ENCODE measurements at regions not wholly inside any gene's neighbourhood (a gene's known extent, or its start where the extent isn't known, plus 50 kb on each side); places are given as distances from the start of the nearest gene placed in this dataset.
"Not testable (repeated sequence)": the region's sequence is repeated elsewhere in the genome, so short reads cannot be mapped to it uniquely, and the experiment has no call there.

GRCh38 chr9:63823375-63824201 lies 1461.4 kb downstream of the FOXD4L5 start:
- not testable (repeated sequence) for H3K36me3 ChIP-seq (ENCODE audit: control insufficient read depth, insufficient read depth, low read length); H3K27ac ChIP-seq (ENCODE audit: insufficient read depth, low read length, poor library complexity, severe bottlenecking); H3K9me3 ChIP-seq (ENCODE audit: control insufficient read depth, low read length); H3K4me3 ChIP-seq (ENCODE audit: insufficient read depth, low read depth, low read length, poor library complexity, severe bottlenecking); DNase-seq; H3K4me1 ChIP-seq (ENCODE audit: control insufficient read depth, insufficient read depth, low read length, poor library complexity, severe bottlenecking); H3K27me3 ChIP-seq (replicated peaks; ENCODE audit: control insufficient read depth, insufficient read depth, low read length, poor library complexity, severe bottlenecking)

- DNase-seq; H3K9me3 ChIP-seq (ENCODE audit: control insufficient read depth, low read length); H3K36me3 ChIP-seq (ENCODE audit: control insufficient read depth, insufficient read depth, low read length); H3K4me1 ChIP-seq (ENCODE audit: control insufficient read depth, insufficient read depth, low read length, poor library complexity, severe bottlenecking); H3K27me3 ChIP-seq (replicated peaks; ENCODE audit: control insufficient read depth, insufficient read depth, low read length, poor library complexity, severe bottlenecking); H3K4me3 ChIP-seq (ENCODE audit: insufficient read depth, low read depth, low read length, poor library complexity, severe bottlenecking); H3K27ac ChIP-seq (ENCODE audit: insufficient read depth, low read length, poor library complexity, severe bottlenecking): not testable (repeated sequence)
These were observed 1462.2 kb downstream of the FOXD4L5 start for GRCh38 chr9:63822615-63823374.

- peaks cover 10% of the 10 kb centered on the region for H3K4me1 ChIP-seq (ENCODE audit: control insufficient read depth, insufficient read depth, low read length, poor library complexity, severe bottlenecking)
- H3K27ac ChIP-seq (ENCODE audit: insufficient read depth, low read length, poor library complexity, severe bottlenecking); H3K9me3 ChIP-seq (ENCODE audit: control insufficient read depth, low read length); DNase-seq; H3K27me3 ChIP-seq (replicated peaks; ENCODE audit: control insufficient read depth, insufficient read depth, low read length, poor library complexity, severe bottlenecking); H3K4me3 ChIP-seq (ENCODE audit: insufficient read depth, low read depth, low read length, poor library complexity, severe bottlenecking); H3K36me3 ChIP-seq (ENCODE audit: control insufficient read depth, insufficient read depth, low read length): not testable (repeated sequence)
These were observed 1463.7 kb downstream of the FOXD4L5 start for GRCh38 chr9:63821293-63821692.

- not testable (repeated sequence) for H3K9me3 ChIP-seq (ENCODE audit: control insufficient read depth, low read length); H3K27me3 ChIP-seq (replicated peaks; ENCODE audit: control insufficient read depth, insufficient read depth, low read length, poor library complexity, severe bottlenecking); H3K27ac ChIP-seq (ENCODE audit: insufficient read depth, low read length, poor library complexity, severe bottlenecking); H3K4me3 ChIP-seq (ENCODE audit: insufficient read depth, low read depth, low read length, poor library complexity, severe bottlenecking); H3K36me3 ChIP-seq (ENCODE audit: control insufficient read depth, insufficient read depth, low read length); DNase-seq
- peaks cover 10% of the 10 kb centered on the region for H3K4me1 ChIP-seq (ENCODE audit: control insufficient read depth, insufficient read depth, low read length, poor library complexity, severe bottlenecking)
These were observed 1464.1 kb downstream of the FOXD4L5 start for GRCh38 chr9:63820882-63821281.

- not testable (repeated sequence) for H3K36me3 ChIP-seq (ENCODE audit: control insufficient read depth, insufficient read depth, low read length); H3K27me3 ChIP-seq (replicated peaks; ENCODE audit: control insufficient read depth, insufficient read depth, low read length, poor library complexity, severe bottlenecking); H3K9me3 ChIP-seq (ENCODE audit: control insufficient read depth, low read length); H3K4me3 ChIP-seq (ENCODE audit: insufficient read depth, low read depth, low read length, poor library complexity, severe bottlenecking); H3K27ac ChIP-seq (ENCODE audit: insufficient read depth, low read length, poor library complexity, severe bottlenecking); DNase-seq
- H3K4me1 ChIP-seq (ENCODE audit: control insufficient read depth, insufficient read depth, low read length, poor library complexity, severe bottlenecking) = peaks cover 10% of the 10 kb centered on the region
These were observed 1464.6 kb downstream of the FOXD4L5 start for GRCh38 chr9:63820383-63820782.

- H3K9me3 ChIP-seq (ENCODE audit: control insufficient read depth, low read length) = no peaks in the 10 kb centered on the region
- peaks cover 4% of the 10 kb centered on the region for H3K27me3 ChIP-seq (replicated peaks; ENCODE audit: control insufficient read depth, insufficient read depth, low read length, poor library complexity, severe bottlenecking)
- H3K36me3 ChIP-seq (ENCODE audit: control insufficient read depth, insufficient read depth, low read length) = no peaks in the 10 kb centered on the region
- no peak overlapping the region for H3K27ac ChIP-seq (ENCODE audit: insufficient read depth, low read length, poor library complexity, severe bottlenecking)
- peak; percentile 16 to 56 (median 43) for DNase-seq
- H3K4me3 ChIP-seq (ENCODE audit: insufficient read depth, low read depth, low read length, poor library complexity, severe bottlenecking) = peak overlapping the region; percentile 39
- peaks cover 10% of the 10 kb centered on the region for H3K4me1 ChIP-seq (ENCODE audit: control insufficient read depth, insufficient read depth, low read length, poor library complexity, severe bottlenecking)
These were observed 1467.1 kb downstream of the FOXD4L5 start for GRCh38 chr9:63817622-63818518.

- DNase-seq = peak; percentile 15 to 51 (median 50)
- Histone ChIP-seq H3K27ac (ENCODE audit: insufficient read depth, low read length, poor library complexity, severe bottlenecking) (no peak overlapping the region), H3K4me3 (ENCODE audit: insufficient read depth, low read depth, low read length, poor library complexity, severe bottlenecking) (peak overlapping the region; percentile 39), H3K27me3 (replicated peaks; ENCODE audit: control insufficient read depth, insufficient read depth, low read length, poor library complexity, severe bottlenecking) (peaks cover 4% of the 10 kb centered on the region), H3K9me3 (ENCODE audit: control insufficient read depth, low read length) (no peaks in the 10 kb centered on the region), H3K4me1 (ENCODE audit: control insufficient read depth, insufficient read depth, low read length, poor library complexity, severe bottlenecking) (peaks cover 10% of the 10 kb centered on the region), H3K36me3 (ENCODE audit: control insufficient read depth, insufficient read depth, low read length) (no peaks in the 10 kb centered on the region)
These were observed 1468.0 kb downstream of the FOXD4L5 start for GRCh38 chr9:63816751-63817621.

GRCh38 chr9:63814970-63815669 lies 1469.9 kb downstream of the FOXD4L5 start:
- H3K9me3 ChIP-seq (ENCODE audit: control insufficient read depth, low read length) = not testable (repeated sequence)

More at GRCh38 chr9:63814970-63815669, 1469.9 kb downstream of the FOXD4L5 start:
- peaks cover 10% of the 10 kb centered on the region for H3K4me1 ChIP-seq (ENCODE audit: control insufficient read depth, insufficient read depth, low read length, poor library complexity, severe bottlenecking)
- not testable (repeated sequence) for H3K27ac ChIP-seq (ENCODE audit: insufficient read depth, low read length, poor library complexity, severe bottlenecking); H3K4me3 ChIP-seq (ENCODE audit: insufficient read depth, low read depth, low read length, poor library complexity, severe bottlenecking); H3K27me3 ChIP-seq (replicated peaks; ENCODE audit: control insufficient read depth, insufficient read depth, low read length, poor library complexity, severe bottlenecking); H3K36me3 ChIP-seq (ENCODE audit: control insufficient read depth, insufficient read depth, low read length); DNase-seq

Measured in effector memory CD4-positive, alpha-beta T cell (primary cell).